Umbilical cord (tissue), 1 donor: ENCODE measurements at regions not wholly inside any gene's neighbourhood (a gene's known extent, or its start where the extent isn't known, plus 50 kb on each side); places are given as distances from the start of the nearest gene placed in this dataset.

Experiments used
- DNase-seq: peaks from one replicate; pipeline ENCODE4 v3.0.0-alpha.2; 2015; ENCODE audit warnings: low spot score

GRCh38 chr15:38046257-38047051 is 112.0 kb downstream of the TMCO5A start:
- DNase-seq: no peak

GRCh38 chr15:38048001-38048455 is 113.6 kb downstream of the TMCO5A start:
- no peak for DNase-seq

GRCh38 chr15:38049891-38050290 is 115.5 kb downstream of the TMCO5A start:
- no peak for DNase-seq

DNA sequence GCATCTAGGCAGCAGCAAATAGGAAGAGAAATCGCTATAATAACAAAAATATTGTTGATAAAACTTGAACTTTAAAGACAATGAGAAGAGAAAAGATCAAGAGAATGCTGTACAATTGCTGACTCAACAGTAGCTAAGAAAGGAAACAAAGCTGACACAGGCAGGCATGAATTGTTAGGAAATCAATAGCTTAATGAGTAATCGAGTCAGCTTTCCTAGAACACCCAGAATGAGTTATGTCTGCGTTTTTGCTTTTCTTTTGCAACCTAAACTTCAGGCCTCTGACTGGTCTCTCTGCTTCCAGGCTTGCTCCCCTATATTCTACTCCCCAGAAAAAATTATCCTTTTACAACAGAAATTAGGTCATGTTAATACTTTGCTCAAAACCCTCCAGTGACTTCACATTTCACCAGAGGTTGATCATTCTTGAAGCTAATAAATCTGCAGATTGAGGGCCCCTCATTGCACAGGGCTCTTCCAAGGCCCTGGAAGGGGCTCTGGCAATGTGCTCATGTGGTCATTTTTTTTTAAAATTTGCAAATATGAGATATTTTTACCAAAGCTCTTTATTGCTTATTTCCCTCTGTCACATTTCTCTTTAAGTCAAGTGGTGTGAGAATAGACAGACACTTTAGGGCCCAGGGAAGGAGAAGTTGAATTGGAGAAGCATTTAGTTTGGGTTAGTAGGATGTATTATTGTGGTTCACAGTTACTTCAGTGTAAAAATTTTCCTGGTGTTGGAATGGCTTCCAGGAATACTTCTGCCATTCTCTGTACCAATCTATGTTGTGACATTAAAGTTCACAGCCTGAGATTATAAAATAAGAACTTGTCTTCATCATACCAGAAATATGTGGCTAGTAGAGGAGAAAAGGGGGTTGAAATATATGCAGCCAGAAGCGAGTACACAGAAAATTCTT is 116.3 kb downstream of the TMCO5A start:
- DNase-seq: no peak

DNA sequence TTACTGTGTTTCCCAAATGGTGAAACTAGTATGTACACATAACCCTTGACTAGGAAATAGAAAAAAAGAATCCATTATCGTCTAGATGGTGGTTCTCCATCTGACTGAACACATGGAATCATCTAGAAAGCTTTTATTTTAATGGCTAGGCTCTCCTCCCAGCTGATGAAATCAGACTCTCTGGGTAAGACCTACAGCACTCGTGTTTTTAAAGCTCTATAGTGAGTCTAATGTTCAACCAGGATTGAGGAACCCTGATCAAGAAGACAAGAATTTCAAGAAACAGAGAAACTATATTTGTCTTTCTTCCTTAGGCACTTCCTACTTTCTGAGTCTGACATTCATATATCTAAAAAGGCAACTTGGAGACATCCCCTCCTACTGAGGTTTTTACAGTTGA is 118.8 kb downstream of the TMCO5A start:
- no peak for DNase-seq

GRCh38 chr15:38053776-38054175 is 119.3 kb downstream of the TMCO5A start:
- no peak for DNase-seq

- no peak for DNase-seq
These were observed 120.0 kb downstream of the TMCO5A start for GRCh38 chr15:38054488-38054887.

DNA sequence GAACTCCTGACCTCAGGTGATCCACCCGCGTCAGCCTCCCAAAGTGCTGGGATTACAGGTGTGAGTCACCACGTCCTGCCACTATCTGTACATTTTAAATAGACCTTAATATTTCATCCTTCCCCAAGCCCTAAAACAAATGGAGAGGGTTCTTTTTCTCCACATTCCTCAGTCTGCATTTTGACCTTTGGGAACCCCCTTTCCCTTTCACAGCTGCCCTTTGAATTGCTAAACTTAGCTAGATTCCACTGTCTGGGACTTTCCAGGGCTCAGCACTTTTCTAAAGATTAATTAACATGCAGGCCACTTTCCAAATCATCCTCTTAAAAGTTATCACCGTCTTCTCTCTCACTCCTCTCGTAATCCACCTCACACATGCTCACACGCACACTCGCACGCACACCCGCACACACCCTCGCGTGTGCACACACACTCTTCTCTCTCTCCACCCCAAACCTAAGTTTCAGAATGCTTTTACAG is 124.2 kb downstream of the TMCO5A start:
- no peak for DNase-seq

DNA sequence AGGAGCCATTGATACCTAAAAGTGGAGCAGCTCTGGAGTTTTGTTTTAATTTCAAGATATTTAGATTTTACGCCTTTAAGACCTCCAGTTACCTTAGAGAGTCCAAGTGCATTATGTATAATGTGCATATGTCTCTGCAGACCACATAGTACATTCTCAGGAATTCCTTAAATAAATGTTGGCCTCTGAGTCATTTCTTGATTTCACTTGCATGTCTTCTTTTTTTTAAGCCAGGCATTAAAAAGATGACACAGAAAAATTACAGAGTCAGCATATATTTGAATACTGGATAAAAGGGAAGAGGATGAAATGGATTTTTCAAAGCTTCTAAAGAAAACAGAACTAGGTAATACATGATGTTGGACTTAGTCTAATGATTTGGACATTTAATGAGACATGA is 125.2 kb downstream of the TMCO5A start:
- peak; percentile 72 for DNase-seq

DNA sequence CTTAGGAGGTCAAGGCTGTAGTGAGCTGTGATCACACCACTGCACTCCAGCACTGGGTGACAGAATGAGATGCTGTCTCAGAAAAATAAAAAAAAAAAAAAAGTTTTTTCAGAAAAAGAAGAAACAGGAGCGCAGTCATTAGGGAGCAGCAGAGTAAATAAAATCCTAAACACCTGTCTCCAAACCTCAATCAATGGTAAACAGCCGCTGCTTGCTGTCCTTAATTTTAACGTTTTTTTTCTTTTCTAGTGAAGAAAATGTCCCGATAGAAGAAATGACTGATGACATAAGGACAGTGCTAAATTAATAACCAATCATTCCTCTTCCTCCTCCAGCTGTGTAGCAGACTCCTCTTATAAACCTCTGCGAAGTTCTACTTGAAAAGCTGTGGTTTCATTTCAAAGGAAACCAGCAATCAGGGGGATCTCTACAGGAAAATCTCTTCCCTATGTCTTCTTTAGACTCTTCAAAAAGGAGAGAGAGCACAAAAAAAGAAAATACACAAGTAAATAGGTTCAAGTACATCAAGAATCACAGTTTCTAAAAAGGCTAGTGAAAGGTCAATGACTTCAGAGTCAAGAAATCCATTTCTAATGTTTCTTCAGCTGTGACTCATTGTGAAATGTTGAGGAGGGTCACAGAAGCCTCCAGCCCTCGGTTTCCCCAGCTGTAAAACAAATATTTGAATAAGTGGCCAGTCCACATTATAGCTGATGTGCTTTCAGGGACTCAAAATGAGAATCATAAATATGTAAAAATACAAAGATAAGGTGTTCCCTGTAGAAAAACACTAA is 127.6 kb downstream of the TMCO5A start:
- no peak for DNase-seq

DNA sequence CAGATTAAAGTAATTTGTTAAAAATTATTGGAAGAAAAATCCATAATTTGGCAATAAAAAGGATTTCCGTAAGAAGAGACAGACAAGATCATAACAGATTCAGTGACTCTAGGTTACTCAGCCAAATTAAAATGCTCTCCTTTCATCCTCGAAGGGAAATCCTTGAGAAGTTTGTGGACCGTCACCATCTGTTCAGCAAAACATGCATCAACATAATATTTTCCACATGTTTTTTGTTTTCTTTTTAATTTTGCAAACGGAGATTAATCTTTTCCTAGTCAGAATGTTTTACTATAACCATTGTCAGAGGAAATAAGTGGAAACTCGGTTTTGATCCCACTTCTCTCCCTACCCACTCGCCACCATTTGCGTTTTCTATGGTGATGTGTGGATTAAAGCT is 128.3 kb downstream of the TMCO5A start:
- DNase-seq: no peak

DNA sequence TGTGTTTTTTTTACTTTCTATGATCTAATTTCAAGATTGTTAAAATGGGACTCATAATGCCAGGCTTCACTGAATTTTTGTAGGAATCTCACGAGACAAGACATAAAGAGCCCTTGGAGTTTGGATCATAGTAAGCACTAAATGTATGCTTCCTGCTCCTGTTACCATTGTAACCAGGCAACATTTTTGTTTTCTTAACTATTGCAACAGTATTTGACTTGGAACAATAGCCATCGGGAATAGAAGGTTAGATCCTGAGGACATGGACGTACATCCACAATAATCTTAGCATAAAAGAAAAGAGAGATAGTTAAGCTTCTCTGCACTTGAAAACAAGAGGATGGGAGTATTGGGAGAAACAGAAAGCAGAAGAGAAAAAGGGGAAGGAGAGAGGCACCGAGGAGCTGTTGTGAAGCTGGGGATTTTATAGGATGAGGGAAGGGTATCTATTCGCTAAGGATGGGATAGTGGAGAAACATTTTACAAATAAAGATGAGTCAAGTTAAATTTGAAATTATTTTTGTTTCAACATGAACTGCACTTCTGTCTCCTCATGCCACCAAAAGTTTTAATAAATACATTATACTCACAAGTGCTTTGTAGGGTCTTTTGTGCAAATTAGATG is 131.4 kb downstream of the TMCO5A start:
- no peak for DNase-seq

DNA sequence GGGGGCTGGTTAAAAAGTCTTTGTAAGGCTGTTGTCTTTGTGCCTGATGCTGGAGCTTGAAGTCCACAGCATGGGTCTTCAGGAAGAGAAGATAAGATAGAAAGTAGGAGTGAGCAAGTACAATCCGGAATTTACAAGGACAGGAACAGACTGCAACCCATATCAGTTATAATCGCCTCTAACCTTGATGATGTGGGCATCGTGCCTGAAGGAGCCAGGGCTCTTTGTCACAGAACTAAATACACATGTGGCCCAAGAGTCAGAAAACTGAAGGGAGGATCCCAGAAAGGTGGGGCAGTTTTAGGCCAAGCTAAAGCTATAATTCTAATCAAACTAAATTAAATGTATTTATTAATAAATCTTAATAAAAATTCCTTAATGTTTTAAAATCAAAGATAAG is 132.2 kb downstream of the TMCO5A start:
- no peak for DNase-seq

GRCh38 chr15:38068626-38069391 is 134.4 kb downstream of the TMCO5A start:
- DNase-seq: peak; percentile 89

DNA sequence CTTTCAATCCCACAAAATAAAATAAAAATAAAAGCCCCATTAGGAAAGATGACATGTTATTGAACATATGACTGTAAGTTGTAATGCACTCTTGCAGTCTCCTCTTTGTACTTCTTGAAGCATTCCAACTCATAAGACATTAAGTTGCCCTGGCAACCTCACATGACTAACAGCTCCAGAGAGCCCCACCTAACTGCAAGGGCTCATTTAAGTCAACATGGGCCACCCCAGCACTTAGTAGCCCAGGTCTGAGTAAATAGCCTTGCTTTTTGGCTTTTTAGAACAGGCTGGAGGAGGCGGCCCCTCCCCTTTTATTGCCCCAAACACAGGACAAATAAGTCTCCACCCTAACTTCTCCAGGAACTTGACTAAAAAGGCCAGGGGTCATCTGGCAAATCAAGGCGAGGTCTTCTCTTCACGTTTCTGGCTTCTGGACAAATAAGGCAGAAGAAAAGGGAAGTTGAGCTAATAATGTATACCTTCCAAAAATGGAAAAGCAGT is 135.1 kb downstream of the TMCO5A start:
- peak; percentile 81 for DNase-seq

- DNase-seq: no peak
These were observed 136.3 kb downstream of the TMCO5A start for GRCh38 chr15:38070778-38071177.

GRCh38 chr15:38071211-38071972 is 137.0 kb downstream of the TMCO5A start:
- no peak for DNase-seq

DNA sequence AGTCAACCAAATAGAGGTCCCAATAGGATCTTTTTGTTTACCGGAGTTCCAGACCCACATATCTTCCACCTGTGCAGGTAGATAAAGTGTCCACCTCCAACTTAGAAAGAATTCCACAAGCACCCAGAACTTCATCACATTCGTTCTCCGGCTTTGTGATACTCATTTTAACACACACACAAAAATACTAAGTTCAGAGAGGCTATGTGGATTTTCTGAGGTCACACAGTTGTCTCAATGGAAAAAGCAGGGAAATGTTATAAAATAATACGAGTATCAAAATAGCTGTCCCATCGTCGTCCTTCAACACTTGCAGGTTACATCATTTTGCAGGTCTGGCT is 137.5 kb downstream of the TMCO5A start:
- DNase-seq: no peak

DNA sequence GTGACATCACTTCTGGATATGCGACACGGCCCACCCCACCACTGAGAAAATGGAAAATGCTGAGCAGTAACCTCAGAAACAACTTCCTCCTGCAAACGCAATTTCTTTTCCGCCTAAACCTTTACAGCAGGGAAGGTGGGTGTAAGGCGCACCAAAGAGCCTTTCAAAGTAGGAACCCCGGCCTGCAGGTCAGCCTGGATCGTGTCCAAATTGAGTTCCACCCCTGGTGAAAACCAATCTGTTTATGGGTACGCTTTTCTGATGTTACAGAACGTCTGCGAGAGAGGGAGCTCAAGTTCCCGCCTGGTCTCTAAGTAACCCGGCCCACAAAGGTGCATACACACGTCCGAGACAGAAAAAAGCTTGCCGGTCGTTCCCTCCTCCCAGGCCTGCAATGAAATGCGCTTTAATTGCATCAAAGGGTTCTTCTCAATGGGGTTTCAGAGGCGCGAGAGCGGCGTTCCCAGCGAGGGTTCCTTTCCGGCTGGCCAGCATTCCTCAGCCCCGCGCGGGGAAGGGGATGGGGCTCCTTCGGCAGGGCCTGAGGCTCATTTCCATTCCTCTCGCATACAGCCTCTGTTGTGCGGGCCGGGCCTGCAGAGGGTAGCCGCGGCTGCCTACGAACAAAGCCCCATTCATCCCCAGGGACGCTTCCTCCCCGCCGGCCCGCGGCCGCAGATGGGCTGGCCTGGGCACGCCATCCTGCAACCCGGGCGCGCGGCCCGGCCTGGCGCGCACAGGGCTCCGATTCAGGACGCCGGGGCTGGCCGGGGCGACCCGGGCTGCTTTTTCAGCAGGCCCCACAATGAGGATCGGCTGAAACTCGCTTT is 138.1 kb downstream of the TMCO5A start:
- DNase-seq: peak; percentile 88
